HEK293T (cell line): ENCODE measurements at regions not wholly inside any gene's neighbourhood (a gene's known extent, or its start where the extent isn't known, plus 50 kb on each side); places are given as distances from the start of the nearest gene placed in this dataset.

Source experiments
- CTCF ChIA-PET: fragments of 350-600 bp; formaldehyde crosslinking; extraction: SDS; loops from one replicate; lab custom pipeline; 2021; ENCODE audit warnings: antibody characterized with exemption, inconsistent platforms; lab: Yijun Ruan, JAX
- POLR2A ChIA-PET: fragments of 350-600 bp; formaldehyde crosslinking; extraction: SDS; loops from one replicate; lab custom pipeline; 2020; ENCODE audit warnings: antibody characterized with exemption, inconsistent platforms; lab: Yijun Ruan, JAX
- DNase-seq: peaks from one replicate; pipeline ENCODE4 v3.0.0; 2012; ENCODE audit warnings: mixed read lengths; ENCODE audit errors: extremely low spot score
- ARNT ChIP-seq: fragments of 450-650 bp; IDR thresholded peaks from 2 replicates; pipeline ENCODE4 v1.6.1; 2017; ENCODE audit warnings: mild to moderate bottlenecking
- BHLHE40 ChIP-seq: fragments of 450-650 bp; IDR thresholded peaks from 2 replicates; pipeline ENCODE4 v1.6.1; 2016; ENCODE audit warnings: mild to moderate bottlenecking, moderate library complexity, borderline replicate concordance
- CTBP1 ChIP-seq: fragments of 450-650 bp; IDR thresholded peaks from 2 replicates; pipeline ENCODE4 v1.6.1; 2016; ENCODE audit warnings: borderline replicate concordance
- ELF4 ChIP-seq: fragments of 450-650 bp; IDR thresholded peaks from 2 replicates; pipeline ENCODE4 v1.6.1; 2017; ENCODE audit warnings: antibody characterized with exemption
- FOXA1 ChIP-seq: fragments of 450-650 bp; IDR thresholded peaks from 2 replicates; pipeline ENCODE4 v1.6.1; 2016; ENCODE audit warnings: mild to moderate bottlenecking
- FOXK2 ChIP-seq: fragments of 450-650 bp; IDR thresholded peaks from 2 replicates; pipeline ENCODE4 v1.6.1; 2016; ENCODE audit warnings: mild to moderate bottlenecking
- FOXM1 ChIP-seq: fragments of 450-650 bp; IDR thresholded peaks from 2 replicates; pipeline ENCODE4 v1.6.1; 2017; ENCODE audit warnings: mild to moderate bottlenecking, borderline replicate concordance
- HDGF ChIP-seq: fragments of 450-650 bp; IDR thresholded peaks from 2 replicates; pipeline ENCODE4 v1.6.1; 2017; ENCODE audit warnings: antibody characterized with exemption, borderline replicate concordance
- L3MBTL2 ChIP-seq: fragments of 450-650 bp; conservative IDR thresholded peaks from 2 replicates; pipeline ENCODE4 v1.6.1; 2016; ENCODE audit warnings: mild to moderate bottlenecking
- LEF1 ChIP-seq: fragments of 450-650 bp; IDR thresholded peaks from 2 replicates; pipeline ENCODE4 v1.6.1; 2017; ENCODE audit warnings: mild to moderate bottlenecking, borderline replicate concordance
- NFRKB ChIP-seq: fragments of 450-650 bp; IDR thresholded peaks from 2 replicates; pipeline ENCODE4 v1.6.1; 2016; ENCODE audit warnings: mild to moderate bottlenecking, moderate library complexity
- PKNOX1 ChIP-seq: fragments of 450-650 bp; IDR thresholded peaks from 2 replicates; pipeline ENCODE4 v1.6.1; 2016
- SP1 ChIP-seq: fragments of 450-650 bp; IDR thresholded peaks from 2 replicates; pipeline ENCODE4 v1.6.1; 2017
- SUZ12 ChIP-seq: fragments of 450-650 bp; IDR thresholded peaks from 2 replicates; pipeline ENCODE4 v1.6.1; 2016; ENCODE audit warnings: mild to moderate bottlenecking
- TARDBP ChIP-seq: fragments of 450-650 bp; IDR thresholded peaks from 2 replicates; pipeline ENCODE4 v1.6.1; 2016
- ZNF384 ChIP-seq: fragments of 450-650 bp; IDR thresholded peaks from 2 replicates; pipeline ENCODE4 v1.6.1; 2016

- TF ChIP-seq SUZ12 = no peak
- TF ChIP-seq NFRKB = no peak
- TF ChIP-seq SP1 = no peak
- no peak for TF ChIP-seq FOXA1
- no peak for TF ChIP-seq ZNF384
- no peak for TF ChIP-seq CTBP1
- TF ChIP-seq ARNT = no peak
- TF ChIP-seq PKNOX1 = no peak
- no peak for TF ChIP-seq FOXK2
- no peak for TF ChIP-seq TARDBP
- no peak for TF ChIP-seq L3MBTL2
- TF ChIP-seq HDGF = no peak
- no peak for TF ChIP-seq LEF1
- no peak for TF ChIP-seq FOXM1
- no peak for TF ChIP-seq ELF4
- ChIA-PET CTCF (no interaction called here), POLR2A (no interaction called here)
- no peak for DNase-seq
Observed at GRCh38 chr11:23095650-23096189, 235.4 kb upstream of the CCDC179 start.

GRCh38 chr11:23097891-23098290 is 237.6 kb upstream of the CCDC179 start:
- TF ChIP-seq TARDBP (no peak), HDGF (no peak), ELF4 (no peak), ZNF384 (no peak), L3MBTL2 (no peak), PKNOX1 (no peak), FOXK2 (no peak), FOXM1 (no peak), CTBP1 (no peak), ARNT (no peak), SP1 (no peak), NFRKB (no peak), SUZ12 (no peak), FOXA1 (no peak), LEF1 (no peak), BHLHE40 (no peak)
- ChIA-PET POLR2A (no interaction called here), CTCF (no interaction called here)
- DNase-seq = no peak

- CTCF ChIA-PET = no interaction called here
Observed at GRCh38 chr11:23099256-23099655, 239.0 kb upstream of the CCDC179 start.

GRCh38 chr11:23100726-23101125 is 240.5 kb upstream of the CCDC179 start:
- TF ChIP-seq L3MBTL2 = no peak
- no peak for TF ChIP-seq CTBP1
- no peak for TF ChIP-seq SP1
- TF ChIP-seq HDGF = no peak
- TF ChIP-seq BHLHE40 = no peak
- no peak for TF ChIP-seq FOXA1
- no peak for TF ChIP-seq LEF1
- no peak for TF ChIP-seq ARNT
- no peak for TF ChIP-seq SUZ12
- no peak for TF ChIP-seq ELF4
- no peak for TF ChIP-seq FOXK2
- no peak for TF ChIP-seq NFRKB
- no peak for TF ChIP-seq TARDBP
- TF ChIP-seq PKNOX1 = no peak
- TF ChIP-seq ZNF384 = no peak
- TF ChIP-seq FOXM1 = no peak
- ChIA-PET CTCF (no interaction called here), POLR2A (no interaction called here)
- no peak for DNase-seq

More at GRCh38 chr11:23099256-23099655, 239.0 kb upstream of the CCDC179 start:
- POLR2A ChIA-PET = no interaction called here
- TF ChIP-seq NFRKB (no peak), L3MBTL2 (no peak), ZNF384 (no peak), BHLHE40 (no peak), PKNOX1 (no peak), FOXM1 (no peak), FOXK2 (no peak), FOXA1 (no peak), CTBP1 (no peak), ARNT (no peak), LEF1 (no peak), HDGF (no peak), ELF4 (no peak), TARDBP (no peak), SUZ12 (no peak), SP1 (no peak)
- DNase-seq = no peak

- no peak for TF ChIP-seq FOXM1
- TF ChIP-seq BHLHE40 = no peak
- TF ChIP-seq SUZ12 = no peak
- TF ChIP-seq HDGF = no peak
- no peak for TF ChIP-seq TARDBP
- TF ChIP-seq SP1 = no peak
- no peak for DNase-seq
- ChIA-PET POLR2A (no interaction called here), CTCF (no interaction called here)
Observed at GRCh38 chr11:23103416-23103815, 243.1 kb upstream of the CCDC179 start.

GRCh38 chr11:23111527-23111926 is 251.3 kb upstream of the CCDC179 start:
- ChIA-PET POLR2A (no interaction called here), CTCF (no interaction called here)
- DNase-seq = no peak
- TF ChIP-seq LEF1 (no peak), PKNOX1 (no peak), HDGF (no peak), ZNF384 (no peak), SP1 (no peak), TARDBP (no peak), L3MBTL2 (no peak), BHLHE40 (no peak), ARNT (no peak), FOXM1 (no peak), ELF4 (no peak), NFRKB (no peak), FOXA1 (no peak), FOXK2 (no peak), SUZ12 (no peak)
